ENCODE measurements at regions not wholly inside any gene's neighbourhood (a gene's known extent, or its start where the extent isn't known, plus 50 kb on each side); places are given as distances from the start of the nearest gene placed in this dataset.

GRCh38 chr12:89906824-89907223 is 198.2 kb upstream of the ATP2B1 start:
- no peaks in the 10 kb centered on the region for H4K20me1 ChIP-seq (replicated peaks; ENCODE audit: control insufficient read depth, extremely low read depth, insufficient read depth, low read length)
- H3K4me2 ChIP-seq (ENCODE audit: insufficient read depth, low read length) = no peak overlapping the region
- intact Hi-C loops (cut with micrococcal nuclease) (no loop called here), dilution Hi-C loops (cut with MboI; ENCODE audit: extremely low pct_ligation_motif_present, low sequenced_read_pairs) (no loop called here)
- ChIA-PET CTCF (no interaction called here), POLR2A (no interaction called here)
- no TSS peak for BruUV-seq (replicated peaks)
- H2AFZ ChIP-seq (ENCODE audit: low read depth, low read length) = no peak overlapping the region
- no peaks in the 10 kb centered on the region for H3K36me3 ChIP-seq (ENCODE audit: control insufficient read depth in 2 of 2, extremely low read depth in 1 of 2, insufficient read depth in 2 of 2, low read length in 2 of 2)
- H3K4me3 ChIP-seq (replicated peaks in 1 of 3; ENCODE audit: insufficient read depth in 1 of 3, low read depth in 1 of 3, low read length in 3 of 3) = no peak overlapping the region
- no peaks in the 10 kb centered on the region for H3K9me1 ChIP-seq (replicated peaks; ENCODE audit: control insufficient read depth, extremely low read depth, insufficient read depth, low read length)
- H3K9ac ChIP-seq (replicated peaks; ENCODE audit: extremely low read depth, insufficient read depth, low read length) = no peak overlapping the region
- DNase-seq (ENCODE audit: low read depth, low spot score) = no peak
- H3K4me1 ChIP-seq (ENCODE audit: control insufficient read depth, extremely low read depth, insufficient read depth, low read length) = no peaks in the 10 kb centered on the region
- TF ChIP-seq MAX (IDR thresholded peaks at IDR 0.05; ENCODE audit: insufficient read depth, insufficient read length) = no peak
- no peak for TF ChIP-seq FOS (IDR thresholded peaks at IDR 0.05; ENCODE audit: borderline replicate concordance, insufficient read depth, low read length)
- no peak for TF ChIP-seq JUN (IDR thresholded peaks at IDR 0.05; ENCODE audit: borderline replicate concordance, insufficient read depth, insufficient read length, low read depth)
- no peak for TF ChIP-seq POLR2A (IDR thresholded peaks at IDR 0.05; ENCODE audit: low read depth, low read length)
- H3K9me3 ChIP-seq (replicated peaks; ENCODE audit: control insufficient read depth, insufficient read depth, low read length) = no peaks in the 10 kb centered on the region
- no peaks in the 10 kb centered on the region for H3K79me2 ChIP-seq (ENCODE audit: control insufficient read depth, insufficient read depth, low read length)
- H3K27ac ChIP-seq (ENCODE audit: insufficient read depth, low read depth, low read length) = no peak overlapping the region
- FAIRE-seq = no peak
- no peaks in the 10 kb centered on the region for H3K27me3 ChIP-seq (ENCODE audit: control insufficient read depth in 2 of 2, insufficient read depth in 2 of 2, low read length in 2 of 2)

- no peak overlapping the region for H3K9ac ChIP-seq (replicated peaks; ENCODE audit: extremely low read depth, insufficient read depth, low read length)
- H3K4me2 ChIP-seq (ENCODE audit: insufficient read depth, low read length) = no peak overlapping the region
- intact Hi-C loops (cut with micrococcal nuclease) = no loop called here
- POLR2A ChIA-PET = no interaction called here
- no peaks in the 10 kb centered on the region for H4K20me1 ChIP-seq (replicated peaks; ENCODE audit: control insufficient read depth, extremely low read depth, insufficient read depth, low read length)
- H3K27me3 ChIP-seq (ENCODE audit: control insufficient read depth in 2 of 2, insufficient read depth in 2 of 2, low read length in 2 of 2) = no peaks in the 10 kb centered on the region
- no peak overlapping the region for H3K27ac ChIP-seq (ENCODE audit: insufficient read depth, low read depth, low read length)
- dilution Hi-C loops (cut with MboI; ENCODE audit: extremely low pct_ligation_motif_present, low sequenced_read_pairs) = no loop called here
- no peak for DNase-seq (ENCODE audit: low read depth, low spot score)
- no peaks in the 10 kb centered on the region for H3K9me3 ChIP-seq (replicated peaks; ENCODE audit: control insufficient read depth, insufficient read depth, low read length)
- FAIRE-seq = no peak
- no peaks in the 10 kb centered on the region for H3K9me1 ChIP-seq (replicated peaks; ENCODE audit: control insufficient read depth, extremely low read depth, insufficient read depth, low read length)
- H2AFZ ChIP-seq (ENCODE audit: low read depth, low read length) = no peak overlapping the region
- BruUV-seq (replicated peaks) = no TSS peak
- H3K4me3 ChIP-seq (replicated peaks in 1 of 3; ENCODE audit: insufficient read depth in 1 of 3, low read depth in 1 of 3, low read length in 3 of 3) = no peak overlapping the region
- H3K36me3 ChIP-seq (ENCODE audit: control insufficient read depth in 2 of 2, extremely low read depth in 1 of 2, insufficient read depth in 2 of 2, low read length in 2 of 2) = no peaks in the 10 kb centered on the region
- TF ChIP-seq FOS (IDR thresholded peaks at IDR 0.05; ENCODE audit: borderline replicate concordance, insufficient read depth, low read length) = no peak
- TF ChIP-seq CTCF (IDR thresholded peaks at IDR 0.05; ENCODE audit: extremely low read depth in 1 of 2, insufficient read depth in 1 of 2, low read depth in 1 of 2, low read length in 2 of 2) = no peak
- TF ChIP-seq MYC (IDR thresholded peaks at IDR 0.05; ENCODE audit: low read depth, low read length) = no peak
- TF ChIP-seq MAX (IDR thresholded peaks at IDR 0.05; ENCODE audit: insufficient read depth, insufficient read length) = no peak
- TF ChIP-seq EZH2 (IDR thresholded peaks at IDR 0.05; ENCODE audit: borderline replicate concordance, low read depth, low read length, severe bottlenecking) = no peak
- no peak for TF ChIP-seq POLR2AphosphoS5 (IDR thresholded peaks at IDR 0.05; ENCODE audit: insufficient read depth, low read depth, low read length)
- TF ChIP-seq JUN (IDR thresholded peaks at IDR 0.05; ENCODE audit: borderline replicate concordance, insufficient read depth, insufficient read length, low read depth) = no peak
- no peak for TF ChIP-seq POLR2A (IDR thresholded peaks at IDR 0.05; ENCODE audit: low read depth, low read length)
- no peak for TF ChIP-seq GATA2 (IDR thresholded peaks at IDR 0.05; ENCODE audit: insufficient read depth, insufficient read length, low read depth, low read length)
- CTCF ChIA-PET = no interaction called here
- no peaks in the 10 kb centered on the region for H3K79me2 ChIP-seq (ENCODE audit: control insufficient read depth, insufficient read depth, low read length)
- H3K4me1 ChIP-seq (ENCODE audit: control insufficient read depth, extremely low read depth, insufficient read depth, low read length) = no peaks in the 10 kb centered on the region
Measured at GRCh38 chr12:89906178-89906577, 197.5 kb upstream of the ATP2B1 start.
